ENCODE measurements at regions not wholly inside any gene's neighbourhood (a gene's known extent, or its start where the extent isn't known, plus 50 kb on each side); places are given as distances from the start of the nearest gene placed in this dataset.

GRCh38 chr14:26773906-26774593 is 176.2 kb upstream of the NOVA1 start:
- DNase-seq = no peak

GRCh38 chr14:26775765-26776563 is 178.1 kb upstream of the NOVA1 start:
- no peak for DNase-seq

GRCh38 chr14:26791117-26791806 is 193.4 kb upstream of the NOVA1 start:
- DNase-seq = no peak

GRCh38 chr14:26794731-26795130 is 196.9 kb upstream of the NOVA1 start:
- DNase-seq = no peak

- DNase-seq = no peak
Observed at GRCh38 chr14:26808407-26808806, 210.6 kb upstream of the NOVA1 start.

- no peak for DNase-seq
Observed at GRCh38 chr14:26810631-26811030, 212.8 kb upstream of the NOVA1 start.

- no peak for DNase-seq
Observed at GRCh38 chr14:26811756-26812305, 214.0 kb upstream of the NOVA1 start.

GRCh38 chr14:26820138-26820537 is 222.3 kb upstream of the NOVA1 start:
- DNase-seq = no peak

GRCh38 chr14:26820572-26820971 is 222.7 kb upstream of the NOVA1 start:
- DNase-seq = no peak

- DNase-seq = no peak
Observed at GRCh38 chr14:26828741-26829140, 230.9 kb upstream of the NOVA1 start.

- DNase-seq = no peak
Observed at GRCh38 chr14:26833621-26834176, 235.9 kb upstream of the NOVA1 start.

GRCh38 chr14:26835979-26836570 is 238.2 kb upstream of the NOVA1 start:
- no peak for DNase-seq

- DNase-seq = no peak
Observed at GRCh38 chr14:26839481-26839880, 241.6 kb upstream of the NOVA1 start.

GRCh38 chr14:26841326-26841725 is 243.5 kb upstream of the NOVA1 start:
- no peak for DNase-seq

GRCh38 chr14:26841920-26842741 is 244.3 kb upstream of the NOVA1 start:
- DNase-seq = no peak

GRCh38 chr14:26845151-26845818 is 247.5 kb upstream of the NOVA1 start:
- no peak for DNase-seq

- DNase-seq = no peak
Observed at GRCh38 chr14:26846388-26846787, 248.6 kb upstream of the NOVA1 start.

GRCh38 chr14:26849514-26849913 is 251.7 kb upstream of the NOVA1 start:
- DNase-seq = no peak

- no peak for DNase-seq
Observed at GRCh38 chr14:26851793-26852192, 254.0 kb upstream of the NOVA1 start.

GRCh38 chr14:26855077-26855753 is 257.4 kb upstream of the NOVA1 start:
- DNase-seq = no peak
